Pancreas (tissue), 10 donors: ENCODE measurements at regions not wholly inside any gene's neighbourhood (a gene's known extent, or its start where the extent isn't known, plus 50 kb on each side); places are given as distances from the start of the nearest gene placed in this dataset.

ENCODE experiments used
- ATAC-seq, 4 donors: fragments of 200-7000 bp; cut with Tn5 transposase; one replicate each; pipeline versions ENCODE4 v1.8.0 to v1.9.1; 2020; ENCODE audit warnings: mild to moderate bottlenecking in 4 of 4, moderate library complexity in 4 of 4
- DNase-seq, 6 donors: peaks; one replicate each; pipeline ENCODE4 v3.0.0-alpha.2; 2020
- FAIRE-seq: peaks from 2 replicates; lab custom pipeline; 2012; peaks lifted over from hg19 to GRCh38; lab: Jason Lieb, UNC
- H3K27ac ChIP-seq, 4 donors: fragments of 200-600 bp; sonication (generic); 1 replicate in 3 of 4; 2 replicates in 1 of 4; pipeline versions ENCODE4 v1.5.0 to v1.8.0; 2020
- H3K27me3 ChIP-seq, 4 donors: fragments of 200-600 bp; one replicate each; pipeline ENCODE4 v1.8.0; 2021
- H3K36me3 ChIP-seq, 3 donors: fragments of 200-600 bp; sonication (generic) in 1 of 3; one replicate each; pipeline versions ENCODE4 v1.5.0 to v1.8.0; 2020 to 2021
- H3K4me1 ChIP-seq, 3 donors: fragments of 200-600 bp; one replicate each; pipeline ENCODE4 v1.8.0; 2021
- H3K4me3 ChIP-seq, 4 donors: fragments of 200-600 bp; sonication (generic) in 2 of 4; one replicate each; pipeline versions ENCODE4 v1.5.0 to v1.8.0; 2020 to 2021
- H3K9me3 ChIP-seq, 4 donors: fragments of 200-600 bp; one replicate each; pipeline ENCODE4 v1.8.0; 2021
- WGBS, 2 donors: extraction: QIAGEN DNeasy Blood & Tissue Kit; methylation state at CpG; one replicate each; pipeline ENCODE4 v1.1.7; 2013; 5-methylcytosine and 5-hydroxymethylcytosine counted together
- intact Hi-C, 3 donors: fragments of 100-400 bp; cut with DNase I; formaldehyde crosslinking; loops; one replicate each; pipeline versions ENCODE4 v1.11.1 to v1.14.2; 2022
- TF ChIP-seq, protein P1 (sequence below), 4 donors: fragments of 200-600 bp; sonication (generic) in 3 of 4; IDR thresholded peaks; one replicate each; pipeline versions ENCODE4 v1.5.0 to v1.8.0; 2021; ENCODE audit warnings: antibody characterized with exemption in 4 of 4
- donor health status: healthy with polysubstance abuse.
- donor health status: DM: no; HTN: no; CAD: no; lungs with moderate emphysema.
- donor health status: DM: no; HTN: no; CAD: no.
- donor health status: control.
- donor health status: control.
- donor health status: Bipolar disorder and iron deficiency.
- donor health status: DM: yes; HTN: yes; CAD: no.
- donor health status: DM: no; HTN: no; CAD: no.
- donor health status: DM: no; HTN: no; CAD: no.
- donor health status: DM: yes; HTN: yes; CAD: no.

DNA sequence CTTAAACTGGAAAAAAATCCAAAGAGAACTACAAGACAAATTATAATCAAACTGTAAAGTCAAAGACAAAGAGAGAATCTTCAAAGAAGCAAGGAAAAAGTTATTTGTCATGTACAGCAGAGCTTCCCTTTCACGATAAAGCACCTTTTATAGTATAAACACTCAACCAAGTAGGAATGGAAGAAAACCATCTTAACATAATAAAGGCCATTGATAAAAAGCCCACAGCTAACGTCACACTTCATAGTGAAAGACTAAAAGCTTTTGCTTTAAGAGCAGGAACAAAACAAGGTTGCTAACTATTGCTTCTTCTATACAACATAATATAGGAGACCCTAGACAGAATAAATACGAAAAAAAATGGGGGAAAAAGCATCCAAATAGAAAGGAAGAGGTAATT, 595.7 kb upstream of the POU3F4 start:
- 24 to 30% methylated on average over 3 of the region's 3 CpGs for WGBS, 2 donors
- ATAC-seq (no peak), DNase-seq (no peak), FAIRE-seq (no peak)
- intact Hi-C loops: no loop called here
- no peaks in the 10 kb centered on the region for H3K36me3 ChIP-seq
- no peak overlapping the region for H3K4me3 ChIP-seq
- H3K27ac ChIP-seq: no peak overlapping the region
- peaks cover 0 to 16% (median 4%) of the 10 kb centered on the region in 4 donors for H3K27me3 ChIP-seq
- H3K4me1 ChIP-seq: no peaks in the 10 kb centered on the region
- H3K9me3 ChIP-seq: no peaks in the 10 kb centered on the region
- TF ChIP-seq, protein P1, sequence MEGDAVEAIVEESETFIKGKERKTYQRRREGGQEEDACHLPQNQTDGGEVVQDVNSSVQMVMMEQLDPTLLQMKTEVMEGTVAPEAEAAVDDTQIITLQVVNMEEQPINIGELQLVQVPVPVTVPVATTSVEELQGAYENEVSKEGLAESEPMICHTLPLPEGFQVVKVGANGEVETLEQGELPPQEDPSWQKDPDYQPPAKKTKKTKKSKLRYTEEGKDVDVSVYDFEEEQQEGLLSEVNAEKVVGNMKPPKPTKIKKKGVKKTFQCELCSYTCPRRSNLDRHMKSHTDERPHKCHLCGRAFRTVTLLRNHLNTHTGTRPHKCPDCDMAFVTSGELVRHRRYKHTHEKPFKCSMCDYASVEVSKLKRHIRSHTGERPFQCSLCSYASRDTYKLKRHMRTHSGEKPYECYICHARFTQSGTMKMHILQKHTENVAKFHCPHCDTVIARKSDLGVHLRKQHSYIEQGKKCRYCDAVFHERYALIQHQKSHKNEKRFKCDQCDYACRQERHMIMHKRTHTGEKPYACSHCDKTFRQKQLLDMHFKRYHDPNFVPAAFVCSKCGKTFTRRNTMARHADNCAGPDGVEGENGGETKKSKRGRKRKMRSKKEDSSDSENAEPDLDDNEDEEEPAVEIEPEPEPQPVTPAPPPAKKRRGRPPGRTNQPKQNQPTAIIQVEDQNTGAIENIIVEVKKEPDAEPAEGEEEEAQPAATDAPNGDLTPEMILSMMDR (IDR thresholded peaks at IDR 0.05): no peak

DNA sequence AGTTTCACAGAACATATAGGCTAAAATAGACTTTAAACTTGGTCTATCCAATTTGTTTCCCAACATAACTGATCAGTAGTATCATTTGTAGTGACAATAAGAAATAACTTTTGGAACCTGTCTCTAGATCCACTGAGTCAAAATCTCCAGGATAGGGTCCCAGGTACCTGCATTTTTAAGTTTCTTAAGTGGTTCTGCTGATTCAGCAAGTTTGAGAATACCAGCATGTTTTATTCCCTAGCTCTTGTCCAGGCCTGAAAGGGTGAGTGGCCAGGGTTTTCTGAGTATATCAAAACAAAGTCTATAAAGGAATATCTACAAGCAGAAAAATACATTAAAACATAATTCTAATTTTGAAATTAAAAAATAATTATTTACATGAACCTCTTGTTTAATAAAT, 573.1 kb upstream of the POU3F4 start:
- Histone ChIP-seq H3K27ac (no peak overlapping the region), H3K4me3 (no peak overlapping the region), H3K4me1 (no peaks in the 10 kb centered on the region), H3K36me3 (no peaks in the 10 kb centered on the region), H3K27me3 (no peaks in the 10 kb centered on the region), H3K9me3 (no peaks in the 10 kb centered on the region)
- TF ChIP-seq, protein P1 (IDR thresholded peaks at IDR 0.05): no peak
- DNase-seq (no peak), ATAC-seq (no peak), FAIRE-seq (peak; percentile 73)
- intact Hi-C loops: no loop called here

DNA sequence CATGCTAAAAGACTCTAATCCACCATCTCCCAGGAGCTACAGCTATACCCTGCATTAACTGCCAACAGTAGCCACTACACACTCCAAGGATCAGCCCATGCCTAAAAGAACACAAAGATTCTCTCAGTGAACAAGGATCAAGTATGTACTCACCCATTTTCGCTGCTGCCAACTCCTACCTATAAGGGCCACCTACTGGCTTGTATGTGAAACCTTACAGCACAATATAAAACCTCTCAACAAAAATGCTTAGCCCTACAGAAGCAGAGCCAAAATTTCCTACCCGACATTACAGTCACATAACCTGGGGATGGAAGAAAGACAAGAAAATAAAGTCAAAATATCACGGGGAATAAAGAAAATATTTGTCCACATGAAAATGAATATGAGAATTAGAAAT, 562.8 kb upstream of the POU3F4 start:
- no peak overlapping the region for H3K27ac ChIP-seq
- intact Hi-C loops: no loop called here
- no peaks in the 10 kb centered on the region for H3K36me3 ChIP-seq
- no peak for FAIRE-seq
- no peak for DNase-seq
- no peak overlapping the region for H3K4me3 ChIP-seq
- TF ChIP-seq, protein P1 (IDR thresholded peaks at IDR 0.05): no peak
- H3K9me3 ChIP-seq: no peaks in the 10 kb centered on the region
- no peaks in the 10 kb centered on the region for H3K4me1 ChIP-seq
- WGBS, 2 donors: 54 to 57% methylated on average over 3 of the region's 3 CpGs
- no peak for ATAC-seq
- peaks cover 0 to 21% (median 0%) of the 10 kb centered on the region in 4 donors for H3K27me3 ChIP-seq

DNA sequence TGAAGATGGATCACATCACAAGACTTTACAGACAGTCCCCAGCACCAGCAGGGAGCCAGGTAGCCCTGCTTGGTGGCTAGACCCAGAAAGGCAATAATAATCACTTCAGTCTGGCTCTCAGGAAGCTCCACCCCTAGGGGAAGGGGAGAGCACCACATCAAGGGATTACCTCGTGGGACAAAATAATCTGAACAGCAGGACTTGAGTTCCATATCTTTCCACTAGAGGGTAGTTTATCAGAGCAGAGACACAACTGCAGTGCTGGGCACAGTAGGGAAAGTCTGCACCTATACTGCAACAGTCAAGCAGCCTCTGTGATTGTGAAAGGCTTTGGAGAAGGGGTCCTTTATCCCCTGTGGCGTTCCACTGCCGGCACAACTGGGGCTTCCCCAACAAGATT, 547.0 kb upstream of the POU3F4 start:
- Histone ChIP-seq H3K4me3 (no peak overlapping the region), H3K27me3 (peaks cover 0 to 10% (median 0%) of the 10 kb centered on the region in 4 donors), H3K27ac (no peak overlapping the region), H3K36me3 (no peaks in the 10 kb centered on the region), H3K9me3 (no peaks in the 10 kb centered on the region), H3K4me1 (no peaks in the 10 kb centered on the region)
- intact Hi-C loops: no loop called here
- TF ChIP-seq, protein P1 (IDR thresholded peaks at IDR 0.05): no peak
- FAIRE-seq (no peak), DNase-seq (no peak), ATAC-seq (no peak)
- 10 to 11% methylated on average over 3 of the region's 3 CpGs for WGBS, 2 donors

DNA sequence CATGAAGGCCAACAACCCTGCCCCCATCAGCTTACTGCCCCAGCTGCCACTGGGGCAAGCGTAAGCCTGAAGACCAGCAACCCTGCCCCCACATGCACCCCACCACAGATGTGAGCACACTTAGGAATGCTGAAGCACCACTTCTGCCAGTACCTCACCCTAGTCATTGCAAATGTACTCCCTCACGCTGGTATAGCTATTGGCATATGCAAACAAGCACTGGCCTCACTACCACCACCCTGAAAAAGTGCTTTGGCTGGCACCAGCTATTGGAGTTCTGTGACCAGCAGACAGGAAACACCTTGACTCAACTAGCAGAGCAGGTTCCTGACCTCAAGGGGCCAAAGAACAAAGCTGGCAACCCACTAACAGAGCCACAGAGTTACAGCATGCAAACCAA, 534.4 kb upstream of the POU3F4 start:
- DNase-seq (no peak), ATAC-seq (no peak), FAIRE-seq (no peak)
- no peaks in the 10 kb centered on the region for H3K9me3 ChIP-seq
- TF ChIP-seq, protein P1 (IDR thresholded peaks at IDR 0.05): no peak
- H3K4me1 ChIP-seq: no peaks in the 10 kb centered on the region
- intact Hi-C loops: no loop called here
- H3K27me3 ChIP-seq: peaks cover 0 to 19% (median 0%) of the 10 kb centered on the region in 4 donors
- no peaks in the 10 kb centered on the region for H3K36me3 ChIP-seq
- H3K4me3 ChIP-seq: no peak overlapping the region
- 40 to 47% methylated on average over 2 of the region's 2 CpGs for WGBS, 2 donors
- H3K27ac ChIP-seq: no peak overlapping the region
